Progenitor cell of endocrine pancreas (in vitro differentiated cells): ENCODE measurements at regions not wholly inside any gene's neighbourhood (a gene's known extent, or its start where the extent isn't known, plus 50 kb on each side); places are given as distances from the start of the nearest gene placed in this dataset.

Experiments used
- DNase-seq: peaks from one replicate; pipeline ENCODE4 v3.0.0; 2021; ENCODE audit warnings: low spot score; ENCODE audit not compliant: unreplicated experiment
- H3K27ac Mint-ChIP-seq: 2 replicates; pipeline ENCODE4 v1.8.0; 2021; ENCODE audit warnings: mild to moderate bottlenecking, moderate library complexity, mixed read lengths
- H3K27me3 Mint-ChIP-seq: 2 replicates; pipeline ENCODE4 v1.8.0; 2021; ENCODE audit warnings: mixed read lengths
- H3K36me3 Mint-ChIP-seq: 2 replicates; pipeline ENCODE4 v1.8.0; 2022; ENCODE audit warnings: mixed read lengths; ENCODE audit not compliant: insufficient read depth
- H3K4me1 Mint-ChIP-seq: 2 replicates; pipeline ENCODE4 v1.8.0; 2021; ENCODE audit warnings: low read depth, mixed read lengths
- H3K4me3 Mint-ChIP-seq: 2 replicates; pipeline ENCODE4 v1.8.0; 2021; ENCODE audit warnings: low read depth, mild to moderate bottlenecking, moderate library complexity, mixed read lengths
- H3K9me3 Mint-ChIP-seq: 2 replicates; pipeline ENCODE4 v1.8.0; 2021; ENCODE audit warnings: low read depth, mixed read lengths
- TF ChIP-seq, protein P1 (sequence below): fragments of 200-600 bp; sonication (generic); IDR thresholded peaks from one replicate; pipeline ENCODE4 v1.5.0; 2021; ENCODE audit warnings: antibody characterized with exemption, mild to moderate bottlenecking; ENCODE audit not compliant: unreplicated experiment

DNA sequence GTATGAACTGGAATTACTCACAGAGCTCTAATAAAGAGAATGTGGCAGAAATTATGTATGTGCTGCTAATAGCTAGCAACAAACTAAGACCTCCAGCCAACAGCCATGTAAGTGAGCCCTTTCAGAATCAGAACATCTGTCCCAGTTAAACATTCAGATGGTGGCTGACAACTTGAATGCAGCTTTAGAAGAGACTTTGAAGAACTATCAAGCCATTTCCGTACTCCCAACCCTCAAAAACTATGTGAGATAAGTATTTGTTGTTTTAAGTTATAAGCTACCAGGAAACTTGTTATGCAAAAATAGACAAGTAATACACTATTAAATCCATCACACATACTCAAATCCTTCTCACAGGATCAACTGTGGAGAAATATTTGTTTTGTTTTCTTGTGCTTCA, 205.2 kb upstream of the EDIL3 start:
- Mint-ChIP-seq H3K9me3 (no peaks in the 10 kb centered on the region), H3K4me3 (no peak overlapping the region), H3K36me3 (no peaks in the 10 kb centered on the region), H3K4me1 (no peaks in the 10 kb centered on the region), H3K27me3 (no peaks in the 10 kb centered on the region), H3K27ac (no peak overlapping the region)
- TF ChIP-seq, protein P1, sequence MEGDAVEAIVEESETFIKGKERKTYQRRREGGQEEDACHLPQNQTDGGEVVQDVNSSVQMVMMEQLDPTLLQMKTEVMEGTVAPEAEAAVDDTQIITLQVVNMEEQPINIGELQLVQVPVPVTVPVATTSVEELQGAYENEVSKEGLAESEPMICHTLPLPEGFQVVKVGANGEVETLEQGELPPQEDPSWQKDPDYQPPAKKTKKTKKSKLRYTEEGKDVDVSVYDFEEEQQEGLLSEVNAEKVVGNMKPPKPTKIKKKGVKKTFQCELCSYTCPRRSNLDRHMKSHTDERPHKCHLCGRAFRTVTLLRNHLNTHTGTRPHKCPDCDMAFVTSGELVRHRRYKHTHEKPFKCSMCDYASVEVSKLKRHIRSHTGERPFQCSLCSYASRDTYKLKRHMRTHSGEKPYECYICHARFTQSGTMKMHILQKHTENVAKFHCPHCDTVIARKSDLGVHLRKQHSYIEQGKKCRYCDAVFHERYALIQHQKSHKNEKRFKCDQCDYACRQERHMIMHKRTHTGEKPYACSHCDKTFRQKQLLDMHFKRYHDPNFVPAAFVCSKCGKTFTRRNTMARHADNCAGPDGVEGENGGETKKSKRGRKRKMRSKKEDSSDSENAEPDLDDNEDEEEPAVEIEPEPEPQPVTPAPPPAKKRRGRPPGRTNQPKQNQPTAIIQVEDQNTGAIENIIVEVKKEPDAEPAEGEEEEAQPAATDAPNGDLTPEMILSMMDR, result no peak
- no peak for DNase-seq

DNA sequence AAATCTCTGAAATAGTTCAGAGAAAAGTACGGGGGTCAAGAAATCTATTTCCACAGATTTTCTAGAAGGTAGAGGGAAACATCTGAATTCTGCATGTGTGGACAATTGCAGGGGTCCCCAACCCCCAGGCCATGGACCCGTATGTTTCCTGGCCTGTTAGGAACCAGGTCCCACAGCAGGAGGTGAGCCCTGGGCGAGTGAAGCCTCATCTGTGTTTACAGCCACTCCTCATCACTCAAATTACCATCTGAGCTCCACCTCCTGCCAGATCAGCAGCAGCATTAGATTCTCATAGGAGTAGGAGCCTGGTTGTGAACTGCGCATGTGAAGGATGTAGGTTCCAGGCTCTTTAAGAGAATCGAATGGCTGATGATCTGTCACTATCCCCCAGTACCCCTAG, 200.5 kb upstream of the EDIL3 start:
- no peaks in the 10 kb centered on the region for H3K36me3 Mint-ChIP-seq
- no peak for DNase-seq
- TF ChIP-seq, protein P1, result no peak
- no peaks in the 10 kb centered on the region for H3K27me3 Mint-ChIP-seq
- H3K4me3 Mint-ChIP-seq, result no peak overlapping the region
- H3K4me1 Mint-ChIP-seq, result no peaks in the 10 kb centered on the region
- H3K27ac Mint-ChIP-seq, result no peak overlapping the region
- H3K9me3 Mint-ChIP-seq, result no peaks in the 10 kb centered on the region

DNA sequence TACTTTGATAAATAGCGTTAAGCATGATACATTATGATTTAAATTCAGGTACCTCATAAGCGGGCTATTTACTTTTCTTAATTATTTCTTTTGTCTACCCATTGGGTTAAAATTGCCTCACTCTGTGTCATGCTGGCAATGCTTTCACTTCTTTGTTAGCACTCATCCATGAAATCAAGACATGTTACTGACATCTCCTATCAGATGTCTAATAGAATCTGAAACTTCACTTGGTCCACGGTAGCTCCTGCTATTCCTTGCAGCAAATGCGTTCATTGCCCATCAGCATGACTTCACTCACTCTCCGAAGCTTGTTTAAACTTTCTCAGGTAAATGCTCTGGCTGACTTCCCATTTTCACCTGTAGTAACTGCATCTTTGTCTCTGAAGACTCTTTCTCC, 193.5 kb upstream of the EDIL3 start:
- no peaks in the 10 kb centered on the region for H3K4me1 Mint-ChIP-seq
- H3K27ac Mint-ChIP-seq, result no peak overlapping the region
- DNase-seq, result no peak

DNA sequence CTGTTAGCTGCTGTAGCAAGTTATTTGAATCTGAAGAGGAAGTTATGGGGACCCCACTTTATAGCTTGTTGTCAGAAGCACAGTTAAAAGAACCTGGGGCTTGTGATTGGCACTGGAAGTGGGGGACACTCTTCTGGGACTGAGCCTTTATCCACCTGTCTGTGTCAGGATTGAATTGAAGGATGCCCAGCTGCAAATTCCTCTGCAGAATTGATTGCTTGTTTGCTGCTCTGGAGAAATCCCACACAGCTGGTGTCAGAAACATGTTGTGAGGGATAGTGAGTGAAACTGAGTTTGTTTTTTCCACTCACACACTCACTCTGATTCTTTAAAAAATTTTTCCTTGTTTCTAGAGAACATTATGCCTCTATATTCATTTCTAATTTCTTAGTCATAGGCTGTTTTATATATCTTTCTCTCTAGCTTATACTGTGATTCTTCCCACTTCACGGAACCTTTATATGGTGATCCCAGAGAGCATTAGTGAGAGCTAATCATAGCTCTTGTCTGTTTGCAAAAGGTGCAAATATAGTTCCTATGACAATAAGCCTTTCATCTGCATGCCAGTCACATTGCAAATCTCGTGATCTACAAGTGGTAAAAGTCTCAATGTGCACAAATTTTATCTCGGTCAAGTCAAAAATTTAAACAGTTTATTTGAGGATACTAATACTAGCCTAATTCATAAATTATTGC, 188.5 kb upstream of the EDIL3 start:
- DNase-seq, result no peak
- TF ChIP-seq, protein P1, result no peak
- Mint-ChIP-seq H3K4me3 (no peak overlapping the region), H3K27ac (no peak overlapping the region), H3K27me3 (no peaks in the 10 kb centered on the region), H3K9me3 (no peaks in the 10 kb centered on the region), H3K36me3 (no peaks in the 10 kb centered on the region), H3K4me1 (no peaks in the 10 kb centered on the region)

More for the DNA sequence above, 193.5 kb upstream of the EDIL3 start:
- H3K9me3 Mint-ChIP-seq, result no peaks in the 10 kb centered on the region
- H3K27me3 Mint-ChIP-seq, result no peaks in the 10 kb centered on the region
- no peak overlapping the region for H3K4me3 Mint-ChIP-seq
- H3K36me3 Mint-ChIP-seq, result no peaks in the 10 kb centered on the region
- TF ChIP-seq, protein P1, result no peak

DNA sequence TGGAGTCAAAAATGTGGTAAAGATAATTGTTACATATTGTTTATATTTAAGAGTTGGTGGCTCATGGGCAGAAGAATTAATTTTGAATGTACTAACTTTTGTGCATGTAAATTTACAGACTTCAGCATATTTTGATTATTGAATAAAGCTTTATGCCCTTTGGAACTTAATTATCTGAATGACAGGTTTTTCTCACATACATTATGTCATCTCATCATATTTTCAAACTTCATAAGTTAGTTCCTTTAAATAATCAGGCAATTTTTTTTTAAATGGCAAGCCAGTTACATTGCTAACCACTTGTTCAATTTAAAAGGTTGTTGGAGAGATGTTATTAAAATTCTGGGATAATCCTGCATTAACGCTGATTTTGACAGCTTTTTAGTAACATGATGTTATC, 184.6 kb upstream of the EDIL3 start:
- Mint-ChIP-seq H3K36me3 (no peaks in the 10 kb centered on the region), H3K4me3 (no peak overlapping the region), H3K27me3 (no peaks in the 10 kb centered on the region), H3K27ac (no peak overlapping the region), H3K4me1 (peaks cover 14% of the 10 kb centered on the region), H3K9me3 (no peaks in the 10 kb centered on the region)
- DNase-seq, result no peak
- TF ChIP-seq, protein P1, result no peak
